ENCODE measurements at regions not wholly inside any gene's neighbourhood (a gene's known extent, or its start where the extent isn't known, plus 50 kb on each side); places are given as distances from the start of the nearest gene placed in this dataset.
"Not testable (repeated sequence)": the region's sequence is repeated elsewhere in the genome, so short reads cannot be mapped to it uniquely, and the experiment has no call there.

- TF ChIP-seq CTCF (IDR thresholded peaks at IDR 0.05); ZFX (IDR thresholded peaks at IDR 0.05; ENCODE audit: borderline replicate concordance): not testable (repeated sequence)
These were observed 1709.8 kb downstream of the SPATA31A7 start for GRCh38 chr9:62899666-62900065.
